SH-SY5Y (cell line): ENCODE measurements at regions not wholly inside any gene's neighbourhood (a gene's known extent, or its start where the extent isn't known, plus 50 kb on each side); places are given as distances from the start of the nearest gene placed in this dataset.

ENCODE experiments used
- GATA2 ChIP-seq: IDR thresholded peaks from 2 replicates; pipeline ENCODE4 v1.6.1; 2011; ENCODE audit warnings: mild to moderate bottlenecking, low read depth, low read length
- GATA3 ChIP-seq: IDR thresholded peaks from 2 replicates; pipeline ENCODE4 v1.6.1; 2011; ENCODE audit warnings: low read depth, mild to moderate bottlenecking, low read length, moderate library complexity

GRCh38 chr11:112856133-112856532 is 105.1 kb upstream of the NCAM1 start:
- no peak for TF ChIP-seq GATA2
- TF ChIP-seq GATA3: no peak
